Caco-2 (cell line): ENCODE measurements at regions not wholly inside any gene's neighbourhood (a gene's known extent, or its start where the extent isn't known, plus 50 kb on each side); places are given as distances from the start of the nearest gene placed in this dataset.
A peak's percentile ranks its signal among the peaks of the same experiment; 100 is the strongest.

Experiments
- BruUV-seq: library from RNA; stranded (reverse); fragments of 400-500 nt; replicated peaks from 2 replicates; lab custom pipeline; 2021; lab: Mats Ljungman, UMichigan
- CTCF ChIA-PET: fragments of 300-600 bp; sonication (Branson Sonifier 250); formaldehyde crosslinking; loops from one replicate; lab custom pipeline; 2022; ENCODE audit warnings: antibody characterized with exemption; lab: Charles Lee
- POLR2A ChIA-PET: fragments of 300-600 bp; sonication (Branson Sonifier 250); formaldehyde crosslinking; loops from one replicate; lab custom pipeline; 2022; ENCODE audit warnings: antibody characterized with exemption; lab: Charles Lee
- DNase-seq, 2 experiments: peaks; one replicate each; pipeline versions ENCODE4 v3.0.0 to v3.0.0-alpha.2; 2020 to 2022
- H3K27me3 ChIP-seq: replicated peaks from 2 replicates; pipeline ENCODE4 v1.6.0; 2011; ENCODE audit warnings: low read length; ENCODE audit not compliant: control insufficient read depth, insufficient read depth
- H3K36me3 ChIP-seq: 2 replicates; pipeline ENCODE4 v1.5.1; 2011; ENCODE audit warnings: low read length; ENCODE audit not compliant: control insufficient read depth, insufficient read depth
- H3K4me1 ChIP-seq: fragments of 250-450 bp; sonication (Bioruptor Pico); 2 replicates; pipeline ENCODE4 v1.5.1; 2020; ENCODE audit warnings: mild to moderate bottlenecking
- H3K4me3 ChIP-seq: 2 replicates; pipeline ENCODE4 v1.5.1; 2011; ENCODE audit warnings: low read depth, mild to moderate bottlenecking, control low read depth, low read length
- H3K9me3 ChIP-seq: fragments of 250-450 bp; sonication (Bioruptor Pico); 2 replicates; pipeline ENCODE4 v1.5.1; 2020; ENCODE audit warnings: mild to moderate bottlenecking, moderate library complexity
- H3K27ac Mint-ChIP-seq: one replicate; pipeline ENCODE4 v1.8.0; 2022; ENCODE audit warnings: mixed read lengths; ENCODE audit not compliant: unreplicated experiment
- H3K27me3 Mint-ChIP-seq: one replicate; pipeline ENCODE4 v1.8.0; 2022; ENCODE audit warnings: mixed read lengths; ENCODE audit not compliant: insufficient read depth, unreplicated experiment
- H3K36me3 Mint-ChIP-seq: one replicate; pipeline ENCODE4 v1.8.0; 2022; ENCODE audit warnings: mild to moderate bottlenecking, mixed read lengths; ENCODE audit not compliant: insufficient read depth, unreplicated experiment
- H3K4me1 Mint-ChIP-seq: one replicate; pipeline ENCODE4 v1.8.0; 2022; ENCODE audit warnings: low read depth, mixed read lengths; ENCODE audit not compliant: unreplicated experiment
- H3K4me3 Mint-ChIP-seq: one replicate; pipeline ENCODE4 v1.8.0; 2022; ENCODE audit warnings: mild to moderate bottlenecking, moderate library complexity, mixed read lengths; ENCODE audit not compliant: unreplicated experiment
- H3K9me3 Mint-ChIP-seq: one replicate; pipeline ENCODE4 v1.8.0; 2022; ENCODE audit warnings: mixed read lengths; ENCODE audit not compliant: unreplicated experiment
- CTCF ChIP-seq, 2 experiments: fragments of 200-600 bp in 1 of 2; IDR thresholded peaks; 1 replicate in 1 of 2; 2 replicates in 1 of 2; pipeline versions ENCODE4 v1.5.1 to v1.8.0; 2011 to 2022; ENCODE audit warnings: antibody characterized with exemption in 1 of 2, control low read depth in 1 of 2, inconsistent platforms in 1 of 2, low read depth in 1 of 2, low read length in 1 of 2, mild to moderate bottlenecking in 1 of 2, moderate library complexity in 1 of 2; ENCODE audit not compliant: insufficient read depth in 1 of 2, severe bottlenecking in 1 of 2, unreplicated experiment in 1 of 2
- intact Hi-C: fragments of 100-400 bp; cut with micrococcal nuclease; formaldehyde crosslinking; loops from one replicate; pipeline ENCODE4 v1.10.0; 2022; ENCODE audit not compliant: unreplicated experiment

GRCh38 chr1:229129301-229130027 lies 141.4 kb upstream of the RAB4A start:
- Mint-ChIP-seq H3K4me3 (no peak overlapping the region), H3K27me3 (no peaks in the 10 kb centered on the region), H3K4me1 (peaks cover 18% of the 10 kb centered on the region), H3K36me3 (no peaks in the 10 kb centered on the region), H3K9me3 (peaks cover 10% of the 10 kb centered on the region), H3K27ac (peak overlapping the region; percentile 55)
- no peaks in the 10 kb centered on the region; the same call in 1 of the 2 replicates for H3K36me3 ChIP-seq
- peaks cover 37% of the 10 kb centered on the region for H3K4me1 ChIP-seq
- no peak overlapping the region for H3K4me3 ChIP-seq
- peaks cover 6% of the 10 kb centered on the region; the same call in 1 of the 2 replicates for H3K9me3 ChIP-seq
- intact Hi-C loops = no loop called here
- POLR2A ChIA-PET = no interaction called here
- BruUV-seq = no TSS peak
- no peaks in the 10 kb centered on the region for H3K27me3 ChIP-seq
- no peak for TF ChIP-seq CTCF (IDR thresholded peaks at IDR 0.05; ENCODE audit: insufficient read depth in 1 of 2, low read depth in 1 of 2, low read length in 1 of 2, severe bottlenecking in 1 of 2, unreplicated experiment in 1 of 2)
- CTCF ChIA-PET = no interaction called here
- DNase-seq = no peak

GRCh38 chr1:229130028-229130668 lies 140.8 kb upstream of the RAB4A start:
- no peaks in the 10 kb centered on the region; the same call in 1 of the 2 replicates for H3K36me3 ChIP-seq
- Mint-ChIP-seq H3K27ac (peak overlapping the region; percentile 29), H3K27me3 (no peaks in the 10 kb centered on the region), H3K4me1 (peaks cover 18% of the 10 kb centered on the region), H3K9me3 (peaks cover 15% of the 10 kb centered on the region), H3K4me3 (no peak overlapping the region), H3K36me3 (no peaks in the 10 kb centered on the region)
- no peak overlapping the region for H3K4me3 ChIP-seq
- POLR2A ChIA-PET = no interaction called here
- CTCF ChIA-PET = no interaction called here
- peaks cover 13% of the 10 kb centered on the region; the same call in 1 of the 2 replicates for H3K9me3 ChIP-seq
- H3K4me1 ChIP-seq = peaks cover 37% of the 10 kb centered on the region
- TF ChIP-seq CTCF (IDR thresholded peaks at IDR 0.05; ENCODE audit: insufficient read depth in 1 of 2, low read depth in 1 of 2, low read length in 1 of 2, severe bottlenecking in 1 of 2, unreplicated experiment in 1 of 2) = no peak
- DNase-seq = peak in 1 of 2 experiments; percentile 45
- no peaks in the 10 kb centered on the region for H3K27me3 ChIP-seq
- intact Hi-C loops = no loop called here
- BruUV-seq = no TSS peak

GRCh38 chr1:229131243-229132105 lies 139.4 kb upstream of the RAB4A start:
- no peak for TF ChIP-seq CTCF (IDR thresholded peaks at IDR 0.05; ENCODE audit: insufficient read depth in 1 of 2, low read depth in 1 of 2, low read length in 1 of 2, severe bottlenecking in 1 of 2, unreplicated experiment in 1 of 2)
- Mint-ChIP-seq H3K9me3 (peaks cover 22% of the 10 kb centered on the region), H3K27ac (peak overlapping the region; percentile 54), H3K36me3 (no peaks in the 10 kb centered on the region), H3K4me3 (peak overlapping the region; percentile 15), H3K4me1 (peaks cover 18% of the 10 kb centered on the region), H3K27me3 (no peaks in the 10 kb centered on the region)
- intact Hi-C loops = no loop called here
- Histone ChIP-seq H3K4me3 (no peak overlapping the region), H3K27me3 (no peaks in the 10 kb centered on the region), H3K9me3 (peaks cover 13% of the 10 kb centered on the region; the same call in 1 of the 2 replicates), H3K4me1 (peaks cover 37% of the 10 kb centered on the region), H3K36me3 (no peaks in the 10 kb centered on the region; the same call in 1 of the 2 replicates)
- ChIA-PET POLR2A (interaction anchor here (0.6 kb wide), 1 partner anchor 19 kb away, joined by 7 read pairs; no protein-coding TSS in a partner anchor), CTCF (interaction anchor here (0.6 kb wide), 1 partner anchor 104 kb away, joined by 5 read pairs; no protein-coding TSS in a partner anchor)
- no TSS peak for BruUV-seq
- peak in 1 of 2 experiments; percentile 29 for DNase-seq
